ENCODE measurements at regions not wholly inside any gene's neighbourhood (a gene's known extent, or its start where the extent isn't known, plus 50 kb on each side); places are given as distances from the start of the nearest gene placed in this dataset.
"Not testable (repeated sequence)": the region's sequence is repeated elsewhere in the genome, so short reads cannot be mapped to it uniquely, and the experiment has no call there.

- H3K4me3 ChIP-seq; H3K27ac ChIP-seq; H3K36me3 ChIP-seq (ENCODE audit: insufficient read depth, low read length); DNase-seq (ENCODE audit: low read depth, low spot score); H3K9me3 ChIP-seq (ENCODE audit: low read depth, low read length); H3K9ac ChIP-seq (ENCODE audit: insufficient read length): not testable (repeated sequence)
These were observed 1186.1 kb downstream of the TMEM121 start for GRCh38 chr14:106712513-106712912.

- not testable (repeated sequence) for H3K9me3 ChIP-seq (ENCODE audit: low read depth, low read length); DNase-seq (ENCODE audit: low read depth, low spot score); H3K9ac ChIP-seq (ENCODE audit: insufficient read length); H3K36me3 ChIP-seq (ENCODE audit: insufficient read depth, low read length); H3K27ac ChIP-seq; H3K4me3 ChIP-seq
These were observed 1188.4 kb downstream of the TMEM121 start for GRCh38 chr14:106714446-106715428.

DNA sequence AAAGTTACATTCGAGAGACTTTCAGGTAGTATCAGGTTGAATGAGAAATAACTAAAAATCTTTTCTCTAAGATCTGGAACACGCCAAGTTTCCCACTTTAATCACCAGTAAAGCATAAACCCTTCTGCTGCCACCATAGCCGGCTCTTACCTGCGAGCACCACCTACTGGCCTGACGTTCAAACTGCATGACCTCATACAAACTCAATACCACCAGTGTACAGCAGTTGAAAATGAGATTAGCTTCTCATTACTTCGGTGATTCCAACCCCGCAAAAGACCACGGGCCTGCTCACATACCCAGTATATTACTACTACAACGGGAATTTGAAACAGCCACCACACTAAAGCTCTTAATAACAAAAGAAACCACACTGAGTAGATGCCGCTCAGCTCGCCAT lies 1191.2 kb downstream of the TMEM121 start:
- not testable (repeated sequence) for DNase-seq (ENCODE audit: low read depth, low spot score); H3K27ac ChIP-seq; H3K4me3 ChIP-seq; H3K9ac ChIP-seq (ENCODE audit: insufficient read length); H3K9me3 ChIP-seq (ENCODE audit: low read depth, low read length); H3K36me3 ChIP-seq (ENCODE audit: insufficient read depth, low read length)

- DNase-seq (ENCODE audit: low read depth, low spot score); H3K9me3 ChIP-seq (ENCODE audit: low read depth, low read length); H3K27ac ChIP-seq; H3K4me3 ChIP-seq; H3K9ac ChIP-seq (ENCODE audit: insufficient read length); H3K36me3 ChIP-seq (ENCODE audit: insufficient read depth, low read length): not testable (repeated sequence)
These were observed 1193.5 kb downstream of the TMEM121 start for GRCh38 chr14:106719880-106720279.

DNA sequence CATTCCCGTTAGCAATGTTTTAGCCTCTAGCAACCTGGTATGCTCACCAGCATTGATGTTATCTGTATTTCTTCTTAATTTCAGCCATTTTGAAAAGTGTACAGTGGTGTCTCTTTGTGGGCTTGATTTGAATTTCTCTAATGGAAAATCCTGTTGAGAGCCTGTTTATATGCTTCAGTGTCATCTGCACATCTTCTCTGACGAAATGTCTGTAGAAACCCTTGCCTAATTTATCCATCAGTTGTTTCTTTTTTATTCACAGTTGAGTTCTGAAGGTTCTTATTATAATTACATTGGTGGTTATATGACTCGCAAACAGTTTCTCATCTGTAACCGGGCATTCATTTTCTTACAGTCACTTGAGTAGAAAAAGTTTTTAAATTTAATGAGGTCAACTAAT lies 1195.5 kb downstream of the TMEM121 start:
- not testable (repeated sequence) for H3K4me3 ChIP-seq; DNase-seq (ENCODE audit: low read depth, low spot score); H3K36me3 ChIP-seq (ENCODE audit: insufficient read depth, low read length); H3K27ac ChIP-seq; H3K9me3 ChIP-seq (ENCODE audit: low read depth, low read length); H3K9ac ChIP-seq (ENCODE audit: insufficient read length)

DNA sequence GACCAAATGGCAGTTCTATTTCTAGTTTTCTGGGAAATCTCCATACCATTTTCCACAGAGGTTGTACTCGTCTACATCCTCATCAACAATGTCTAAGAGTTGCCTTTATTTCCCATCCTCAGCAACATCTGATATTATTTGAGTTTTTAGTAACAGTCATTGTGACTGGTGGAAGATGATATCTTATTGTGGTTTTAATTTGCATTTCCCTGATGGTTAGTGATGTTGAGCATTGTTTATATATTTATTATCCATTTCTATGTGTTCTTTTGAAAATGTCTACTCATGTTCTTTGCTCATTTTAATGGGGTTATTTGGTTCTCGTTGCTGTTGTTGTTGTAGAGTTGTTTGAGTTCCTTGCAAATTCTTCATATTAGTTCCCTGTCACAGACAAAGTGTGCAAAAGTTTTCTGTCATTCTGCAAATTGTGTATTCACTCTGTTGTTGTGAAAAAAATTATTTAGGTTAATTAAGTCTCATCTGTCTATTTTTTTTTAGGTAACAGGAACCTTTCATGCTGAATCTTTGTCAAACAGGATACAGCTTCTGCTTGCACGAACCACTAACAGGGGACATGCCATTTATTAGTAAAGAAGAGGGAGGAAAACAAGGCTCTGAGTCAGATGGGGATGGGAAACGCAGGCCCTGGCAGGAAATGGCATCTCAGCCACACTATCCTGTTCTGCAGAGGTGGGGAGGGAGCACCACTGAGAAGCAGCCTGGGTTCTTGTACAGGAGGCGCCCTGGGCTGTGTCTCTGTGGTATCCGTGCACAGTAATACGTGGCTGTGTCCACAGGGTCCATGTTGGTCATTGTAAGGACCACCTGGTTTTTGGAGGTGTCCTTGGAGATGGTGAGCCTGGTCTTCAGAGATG lies 1196.7 kb downstream of the TMEM121 start:
- not testable (repeated sequence) for H3K27ac ChIP-seq; DNase-seq (ENCODE audit: low read depth, low spot score); H3K36me3 ChIP-seq (ENCODE audit: insufficient read depth, low read length); H3K4me3 ChIP-seq; H3K9ac ChIP-seq (ENCODE audit: insufficient read length); H3K9me3 ChIP-seq (ENCODE audit: low read depth, low read length)

DNA sequence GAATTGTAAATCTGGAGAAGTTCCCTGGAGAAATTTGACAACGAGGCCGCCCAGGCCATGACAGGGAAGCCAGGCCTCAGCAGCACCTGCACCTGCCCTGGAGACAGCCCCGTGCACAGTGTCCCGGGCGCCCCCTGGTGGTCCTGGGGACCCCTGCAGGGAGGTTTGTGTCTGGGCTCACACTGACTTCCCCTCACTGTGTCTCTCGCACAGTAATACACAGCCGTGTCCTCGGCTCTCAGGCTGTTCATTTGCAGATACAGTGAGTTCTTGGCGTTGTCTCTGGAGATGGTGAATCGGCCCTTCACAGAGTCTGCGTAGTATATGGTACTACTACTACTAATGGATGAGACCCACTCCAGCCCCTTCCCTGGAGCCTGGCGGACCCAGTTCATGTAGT lies 1201.6 kb downstream of the TMEM121 start:
- not testable (repeated sequence) for H3K4me3 ChIP-seq; H3K9ac ChIP-seq (ENCODE audit: insufficient read length); DNase-seq (ENCODE audit: low read depth, low spot score); H3K9me3 ChIP-seq (ENCODE audit: low read depth, low read length); H3K27ac ChIP-seq; H3K36me3 ChIP-seq (ENCODE audit: insufficient read depth, low read length)

- TF ChIP-seq EZH2 (IDR thresholded peaks at IDR 0.05) (no peak), FOXP2 (optimal IDR thresholded peaks at IDR 0.05; ENCODE audit: control extremely low read depth, extremely low read length, insufficient read depth) (no peak), POLR2AphosphoS5 (IDR thresholded peaks at IDR 0.05; ENCODE audit: borderline replicate concordance, low read depth, low read length) (no peak)
- H3K9ac ChIP-seq (ENCODE audit: insufficient read length): no peak overlapping the region
- H3K36me3 ChIP-seq (ENCODE audit: insufficient read depth, low read length): no peaks in the 10 kb centered on the region
- H3K4me3 ChIP-seq: no peak overlapping the region
- H3K27ac ChIP-seq: no peak overlapping the region
- DNase-seq (ENCODE audit: low read depth, low spot score): no peak
- H3K9me3 ChIP-seq (ENCODE audit: low read depth, low read length): no peaks in the 10 kb centered on the region
These were observed 1202.2 kb downstream of the TMEM121 start for GRCh38 chr14:106728611-106729010.

DNA sequence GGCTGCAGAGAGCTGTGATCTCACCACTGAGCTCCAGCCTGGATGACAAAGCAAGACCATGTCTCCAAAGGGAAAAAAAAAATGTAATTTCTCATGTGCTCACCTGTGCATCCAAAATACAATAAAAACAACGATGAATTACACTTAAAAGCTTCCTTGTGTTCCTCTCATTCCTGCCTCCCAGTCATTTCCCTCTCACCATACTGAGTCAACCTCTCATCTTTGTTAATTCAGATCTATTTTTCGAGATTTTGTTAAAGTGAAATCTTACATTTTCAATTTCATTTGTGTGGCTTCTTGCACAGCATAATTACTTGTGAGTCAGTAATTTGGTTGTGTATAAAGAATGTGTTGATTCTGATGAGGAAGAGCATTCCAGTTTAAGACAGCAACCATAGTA lies 1203.2 kb downstream of the TMEM121 start:
- Histone ChIP-seq H3K27ac (no peak overlapping the region), H3K9me3 (ENCODE audit: low read depth, low read length) (no peaks in the 10 kb centered on the region), H3K36me3 (ENCODE audit: insufficient read depth, low read length) (no peaks in the 10 kb centered on the region), H3K9ac (ENCODE audit: insufficient read length) (no peak overlapping the region), H3K4me3 (no peak overlapping the region)
- no peak for DNase-seq (ENCODE audit: low read depth, low spot score)
- TF ChIP-seq POLR2AphosphoS5 (IDR thresholded peaks at IDR 0.05; ENCODE audit: borderline replicate concordance, low read depth, low read length) (no peak), FOXP2 (optimal IDR thresholded peaks at IDR 0.05; ENCODE audit: control extremely low read depth, extremely low read length, insufficient read depth) (no peak), EZH2 (IDR thresholded peaks at IDR 0.05) (no peak)

Data from SK-N-MC (cell line).